CD4-positive, alpha-beta T cell treated with Interleukin-15 for 4 hours (primary cell): ENCODE measurements at regions not wholly inside any gene's neighbourhood (a gene's known extent, or its start where the extent isn't known, plus 50 kb on each side); places are given as distances from the start of the nearest gene placed in this dataset.

Experiments
- DNase-seq: peaks from one replicate; pipeline ENCODE4 v3.0.0-alpha.2; 2020; ENCODE audit warnings: low spot score

- DNase-seq = no peak
Measured at GRCh38 chr5:176176231-176176630, 62.0 kb upstream of the SIMC1 start.

GRCh38 chr5:176178789-176179188, 59.4 kb upstream of the SIMC1 start:
- DNase-seq = no peak

GRCh38 chr5:176180339-176180738, 57.9 kb upstream of the SIMC1 start:
- DNase-seq = no peak

GRCh38 chr5:176180781-176181180, 57.4 kb upstream of the SIMC1 start:
- no peak for DNase-seq

- no peak for DNase-seq
Measured at GRCh38 chr5:176181271-176181855, 56.9 kb upstream of the SIMC1 start.

GRCh38 chr5:176183321-176184074, 54.7 kb upstream of the SIMC1 start:
- DNase-seq = no peak

- no peak for DNase-seq
Measured at GRCh38 chr5:176184608-176185132, 53.6 kb upstream of the SIMC1 start.

GRCh38 chr5:176185133-176185733, 53.0 kb upstream of the SIMC1 start:
- DNase-seq = no peak

- no peak for DNase-seq
Measured at GRCh38 chr5:176186107-176186506, 52.1 kb upstream of the SIMC1 start.

GRCh38 chr5:176187276-176188062, 50.8 kb upstream of the SIMC1 start:
- DNase-seq = no peak

- no peak for DNase-seq
Measured at GRCh38 chr5:176188085-176188484, 50.1 kb upstream of the SIMC1 start.
